ENCODE measurements at regions not wholly inside any gene's neighbourhood (a gene's known extent, or its start where the extent isn't known, plus 50 kb on each side); places are given as distances from the start of the nearest gene placed in this dataset.

- TF ChIP-seq FOXA1 (IDR thresholded peaks at IDR 0.05) (no peak), RXRA (IDR thresholded peaks at IDR 0.05) (no peak), YY1 (IDR thresholded peaks at IDR 0.05) (no peak), MAX (IDR thresholded peaks at IDR 0.05) (no peak)
- peaks cover 0 to 2% (median 0%) of the 10 kb centered on the region in 4 donors for H3K27me3 ChIP-seq (ENCODE audit: control insufficient read depth in 4 of 4, insufficient read depth in 4 of 4, low read length in 3 of 4)
- WGBS, result 68% methylated on average over 3 of the region's 3 CpGs
- H3K9me3 ChIP-seq (ENCODE audit: control insufficient read depth in 4 of 4, low read length in 3 of 4), result no peaks in the 10 kb centered on the region
- H3K4me1 ChIP-seq (ENCODE audit: control insufficient read depth in 4 of 4, insufficient read depth in 4 of 4, low read length in 3 of 4), result no peaks in the 10 kb centered on the region
- no peak overlapping the region for H3K4me3 ChIP-seq (ENCODE audit: low read depth in 1 of 3, low read length in 3 of 3)
- no peak overlapping the region for H3K27ac ChIP-seq (ENCODE audit: low read depth in 1 of 2, low read length in 2 of 2)
- no peaks in the 10 kb centered on the region for H3K36me3 ChIP-seq (ENCODE audit: control insufficient read depth in 4 of 4, insufficient read depth in 3 of 4, low read depth in 1 of 4, low read length in 3 of 4)
- no peak overlapping the region for H3K9ac ChIP-seq (ENCODE audit: low read depth in 1 of 2, low read length in 2 of 2)
- no peak for DNase-seq (ENCODE audit: low spot score)
Measured at GRCh38 chr9:108666240-108666784, 189.5 kb downstream of the ACTL7B start.

- TF ChIP-seq RAD21 (IDR thresholded peaks at IDR 0.05) (no peak), EGR1 (IDR thresholded peaks at IDR 0.05; ENCODE audit: low read depth in 2 of 2) (no peak), MAX (IDR thresholded peaks at IDR 0.05) (no peak), FOXA2 (IDR thresholded peaks at IDR 0.05) (no peak), FOXA1 (IDR thresholded peaks at IDR 0.05) (no peak), GABPA (IDR thresholded peaks at IDR 0.05 in 1 of 2, conservative IDR thresholded peaks at IDR 0.05 in 1 of 2) (no peak), YY1 (IDR thresholded peaks at IDR 0.05) (no peak), JUND (IDR thresholded peaks at IDR 0.05) (no peak), HNF4G (IDR thresholded peaks at IDR 0.05) (no peak)
- TF ChIP-seq, protein P1, sequence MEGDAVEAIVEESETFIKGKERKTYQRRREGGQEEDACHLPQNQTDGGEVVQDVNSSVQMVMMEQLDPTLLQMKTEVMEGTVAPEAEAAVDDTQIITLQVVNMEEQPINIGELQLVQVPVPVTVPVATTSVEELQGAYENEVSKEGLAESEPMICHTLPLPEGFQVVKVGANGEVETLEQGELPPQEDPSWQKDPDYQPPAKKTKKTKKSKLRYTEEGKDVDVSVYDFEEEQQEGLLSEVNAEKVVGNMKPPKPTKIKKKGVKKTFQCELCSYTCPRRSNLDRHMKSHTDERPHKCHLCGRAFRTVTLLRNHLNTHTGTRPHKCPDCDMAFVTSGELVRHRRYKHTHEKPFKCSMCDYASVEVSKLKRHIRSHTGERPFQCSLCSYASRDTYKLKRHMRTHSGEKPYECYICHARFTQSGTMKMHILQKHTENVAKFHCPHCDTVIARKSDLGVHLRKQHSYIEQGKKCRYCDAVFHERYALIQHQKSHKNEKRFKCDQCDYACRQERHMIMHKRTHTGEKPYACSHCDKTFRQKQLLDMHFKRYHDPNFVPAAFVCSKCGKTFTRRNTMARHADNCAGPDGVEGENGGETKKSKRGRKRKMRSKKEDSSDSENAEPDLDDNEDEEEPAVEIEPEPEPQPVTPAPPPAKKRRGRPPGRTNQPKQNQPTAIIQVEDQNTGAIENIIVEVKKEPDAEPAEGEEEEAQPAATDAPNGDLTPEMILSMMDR (IDR thresholded peaks at IDR 0.05; ENCODE audit: low read depth, low read length, missing input control), result no peak
- DNase-seq (ENCODE audit: low spot score), result no peak
- Histone ChIP-seq H3K4me1 (ENCODE audit: control insufficient read depth in 4 of 4, insufficient read depth in 4 of 4, low read length in 3 of 4) (no peaks in the 10 kb centered on the region), H3K36me3 (ENCODE audit: control insufficient read depth in 4 of 4, insufficient read depth in 3 of 4, low read depth in 1 of 4, low read length in 3 of 4) (no peaks in the 10 kb centered on the region), H3K4me3 (ENCODE audit: low read depth in 1 of 3, low read length in 3 of 3) (no peak overlapping the region), H3K27ac (ENCODE audit: low read depth in 1 of 2, low read length in 2 of 2) (no peak overlapping the region), H3K27me3 (ENCODE audit: control insufficient read depth in 4 of 4, insufficient read depth in 4 of 4, low read length in 3 of 4) (peaks cover 0 to 2% (median 0%) of the 10 kb centered on the region in 4 donors), H3K9me3 (ENCODE audit: control insufficient read depth in 4 of 4, low read length in 3 of 4) (peaks cover 0 to 3% (median 0%) of the 10 kb centered on the region in 4 donors), H3K9ac (ENCODE audit: low read depth in 1 of 2, low read length in 2 of 2) (no peak overlapping the region)
- 77% methylated on average over 4 of the region's 4 CpGs for WGBS
Measured at GRCh38 chr9:108665521-108666239, 190.1 kb downstream of the ACTL7B start.

GRCh38 chr9:108664309-108665255 lies 191.2 kb downstream of the ACTL7B start:
- H3K4me3 ChIP-seq (ENCODE audit: low read depth in 1 of 3, low read length in 3 of 3), result no peak overlapping the region
- peaks cover 0 to 2% (median 0%) of the 10 kb centered on the region in 4 donors for H3K27me3 ChIP-seq (ENCODE audit: control insufficient read depth in 4 of 4, insufficient read depth in 4 of 4, low read length in 3 of 4)
- no peak for DNase-seq (ENCODE audit: low spot score)
- TF ChIP-seq FOXA1 (IDR thresholded peaks at IDR 0.05) (no peak), FOXA2 (IDR thresholded peaks at IDR 0.05) (no peak), NR2F2 (IDR thresholded peaks at IDR 0.05) (no peak)
- TF ChIP-seq, protein P2, sequence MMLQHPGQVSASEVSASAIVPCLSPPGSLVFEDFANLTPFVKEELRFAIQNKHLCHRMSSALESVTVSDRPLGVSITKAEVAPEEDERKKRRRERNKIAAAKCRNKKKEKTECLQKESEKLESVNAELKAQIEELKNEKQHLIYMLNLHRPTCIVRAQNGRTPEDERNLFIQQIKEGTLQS (IDR thresholded peaks at IDR 0.05), result no peak
- H3K4me1 ChIP-seq (ENCODE audit: control insufficient read depth in 4 of 4, insufficient read depth in 4 of 4, low read length in 3 of 4), result no peaks in the 10 kb centered on the region
- no peak overlapping the region for H3K27ac ChIP-seq (ENCODE audit: low read depth in 1 of 2, low read length in 2 of 2)
- H3K36me3 ChIP-seq (ENCODE audit: control insufficient read depth in 4 of 4, insufficient read depth in 3 of 4, low read depth in 1 of 4, low read length in 3 of 4), result no peaks in the 10 kb centered on the region
- peaks cover 2 to 10% (median 6%) of the 10 kb centered on the region in 4 donors for H3K9me3 ChIP-seq (ENCODE audit: control insufficient read depth in 4 of 4, low read length in 3 of 4)
- H3K9ac ChIP-seq (ENCODE audit: low read depth in 1 of 2, low read length in 2 of 2), result no peak overlapping the region
- 76% methylated on average over 5 of the region's 5 CpGs for WGBS
